Upper lobe of left lung (tissue), 4 donors: ENCODE measurements at regions not wholly inside any gene's neighbourhood (a gene's known extent, or its start where the extent isn't known, plus 50 kb on each side); places are given as distances from the start of the nearest gene placed in this dataset.

ENCODE experiments used
- CTCF ChIP-seq, 6 experiments: fragments of 450-650 bp in 4 of 6; fragments of 200-600 bp in 2 of 6; sonication (generic) in 2 of 6; IDR thresholded peaks; one replicate each; pipeline ENCODE4 v1.5.1; 2016 to 2019; ENCODE audit warnings: antibody characterized with exemption in 6 of 6
- EP300 ChIP-seq, 4 donors: sonication (generic); formaldehyde crosslinking; IDR thresholded peaks; one replicate each; pipeline ENCODE4 v1.5.1; 2017; ENCODE audit warnings: antibody characterized with exemption in 4 of 4, control low read depth in 2 of 4
- POLR2A ChIP-seq, 4 donors: fragments of 450-650 bp; IDR thresholded peaks; one replicate each; pipeline ENCODE4 v1.5.1; 2016 to 2017; ENCODE audit warnings: antibody characterized with exemption in 4 of 4, mild to moderate bottlenecking in 2 of 4
- POLR2AphosphoS5 ChIP-seq, 2 donors: sonication (generic); formaldehyde crosslinking; IDR thresholded peaks; one replicate each; pipeline ENCODE4 v1.5.1; 2017; ENCODE audit warnings: antibody characterized with exemption in 2 of 2

- no peak for TF ChIP-seq POLR2A (IDR thresholded peaks at IDR 0.05)
- TF ChIP-seq CTCF (IDR thresholded peaks at IDR 0.05): no peak
- TF ChIP-seq EP300 (IDR thresholded peaks at IDR 0.05): no peak
- TF ChIP-seq POLR2AphosphoS5 (IDR thresholded peaks at IDR 0.05): no peak
Observed at GRCh38 chr3:79843180-79843579, 75.4 kb upstream of the ROBO1 start.
